WTC11 (cell line): ENCODE measurements at regions not wholly inside any gene's neighbourhood (a gene's known extent, or its start where the extent isn't known, plus 50 kb on each side); places are given as distances from the start of the nearest gene placed in this dataset.

Experiments used
- ATAC-seq: fragments of 200-7000 bp; cut with Tn5 transposase; 2 replicates; pipeline ENCODE4 v1.10.0; 2021; ENCODE audit warnings: mild to moderate bottlenecking, moderate library complexity
- CTCF ChIA-PET: fragments of 300-600 bp; sonication (Branson Sonifier 250); formaldehyde crosslinking; loops from one replicate; lab custom pipeline; 2021; ENCODE audit warnings: antibody characterized with exemption; lab: Charles Lee
- POLR2A ChIA-PET: fragments of 350-600 bp; sonication (Branson Sonifier 250); formaldehyde crosslinking; loops from one replicate; lab custom pipeline; 2021; ENCODE audit warnings: antibody characterized with exemption; lab: Charles Lee
- DNase-seq: peaks from one replicate; pipeline ENCODE4 v3.0.0; 2021; ENCODE audit warnings: low spot score
- H3K27ac Mint-ChIP-seq: 2 replicates; pipeline ENCODE4 v1.8.0; 2021; ENCODE audit warnings: mixed read lengths
- H3K27me3 Mint-ChIP-seq: 2 replicates; pipeline ENCODE4 v1.8.0; 2021; ENCODE audit warnings: low read depth, mild to moderate bottlenecking, moderate library complexity, mixed read lengths
- H3K36me3 Mint-ChIP-seq: 2 replicates; pipeline ENCODE4 v1.8.0; 2021; ENCODE audit warnings: mixed read lengths
- H3K4me1 Mint-ChIP-seq: 2 replicates; pipeline ENCODE4 v1.8.0; 2022; ENCODE audit warnings: mixed read lengths
- H3K4me3 Mint-ChIP-seq: 2 replicates; pipeline ENCODE4 v1.8.0; 2021; ENCODE audit warnings: mild to moderate bottlenecking, moderate library complexity, mixed read lengths
- H3K9me3 Mint-ChIP-seq: 2 replicates; pipeline ENCODE4 v1.8.0; 2021; ENCODE audit warnings: mixed read lengths
- CBFB ChIP-seq: sonication (generic); formaldehyde crosslinking; IDR thresholded peaks from 2 replicates; pipeline ENCODE4 v1.8.1; 2022; ENCODE audit warnings: mild to moderate bottlenecking, low read depth, missing genetic modification reagents
- GTF2I ChIP-seq: fragments of 250-450 bp; sonication (Bioruptor Pico); conservative IDR thresholded peaks from 2 replicates; pipeline ENCODE4 v1.4.0; 2021; ENCODE audit warnings: mild to moderate bottlenecking
- HMGA2 ChIP-seq: fragments of 250-450 bp; sonication (Bioruptor Pico); IDR thresholded peaks from 2 replicates; pipeline ENCODE4 v1.4.0; 2021; ENCODE audit warnings: mild to moderate bottlenecking, moderate library complexity
- NFATC4 ChIP-seq: fragments of 250-450 bp; sonication (Bioruptor Pico); IDR thresholded peaks from 2 replicates; pipeline ENCODE4 v1.9.0; 2021; ENCODE audit warnings: mild to moderate bottlenecking
- SMAD3 ChIP-seq: sonication (generic); formaldehyde crosslinking; IDR thresholded peaks from 2 replicates; pipeline ENCODE4 v1.8.0; 2022; ENCODE audit warnings: missing genetic modification reagents, mild to moderate bottlenecking, borderline replicate concordance
- SOX15 ChIP-seq: fragments of 250-450 bp; sonication (Bioruptor Pico); IDR thresholded peaks from 2 replicates; pipeline ENCODE4 v1.9.0; 2021; ENCODE audit warnings: mild to moderate bottlenecking
- SP1 ChIP-seq: sonication (generic); formaldehyde crosslinking; conservative IDR thresholded peaks from 2 replicates; pipeline ENCODE4 v1.8.1; 2022; ENCODE audit warnings: missing genetic modification reagents
- TEAD1 ChIP-seq: sonication (generic); formaldehyde crosslinking; IDR thresholded peaks from 2 replicates; pipeline ENCODE4 v1.8.0; 2022; ENCODE audit warnings: mild to moderate bottlenecking, missing genetic modification reagents
- ZNF121 ChIP-seq: sonication (generic); formaldehyde crosslinking; IDR thresholded peaks from 2 replicates; pipeline ENCODE4 v1.8.0; 2023; ENCODE audit warnings: missing genetic modification reagents
- ZNF416 ChIP-seq: fragments of 250-450 bp; sonication (Bioruptor Pico); IDR thresholded peaks from 2 replicates; pipeline ENCODE4 v1.9.0; 2021; ENCODE audit warnings: mild to moderate bottlenecking, inconsistent platforms
- TF ChIP-seq, protein P1 (sequence below): sonication (generic); formaldehyde crosslinking; IDR thresholded peaks from 2 replicates; pipeline ENCODE4 v1.8.0; 2023; ENCODE audit warnings: missing genetic modification reagents
- TF ChIP-seq, protein P2 (sequence below): sonication (generic); formaldehyde crosslinking; IDR thresholded peaks from 2 replicates; pipeline ENCODE4 v1.8.1; 2023; ENCODE audit warnings: mild to moderate bottlenecking, missing genetic modification reagents
- TF ChIP-seq, protein P3 (sequence below): sonication (generic); formaldehyde crosslinking; conservative IDR thresholded peaks from 2 replicates; pipeline ENCODE4 v1.8.1; 2022; ENCODE audit warnings: mild to moderate bottlenecking, missing genetic modification reagents
- TF ChIP-seq, protein P4 (sequence below): sonication (generic); formaldehyde crosslinking; IDR thresholded peaks from 2 replicates; pipeline ENCODE4 v1.8.0; 2022; ENCODE audit warnings: mild to moderate bottlenecking, missing genetic modification reagents
- TF ChIP-seq, protein P5 (sequence below): fragments of 250-450 bp; sonication (Bioruptor Pico); IDR thresholded peaks from 2 replicates; pipeline ENCODE4 v1.9.0; 2021; ENCODE audit warnings: moderate library complexity, mild to moderate bottlenecking, inconsistent platforms, borderline replicate concordance
- TF ChIP-seq, protein P6 (sequence below): fragments of 250-450 bp; sonication (Bioruptor Pico); conservative IDR thresholded peaks from 2 replicates; pipeline ENCODE4 v1.9.0; 2021; ENCODE audit warnings: mild to moderate bottlenecking
- TF ChIP-seq, protein P7 (sequence below): sonication (generic); formaldehyde crosslinking; conservative IDR thresholded peaks from 2 replicates; pipeline ENCODE4 v1.8.1; 2023; ENCODE audit warnings: mild to moderate bottlenecking, low read depth, missing genetic modification reagents, moderate library complexity

DNA sequence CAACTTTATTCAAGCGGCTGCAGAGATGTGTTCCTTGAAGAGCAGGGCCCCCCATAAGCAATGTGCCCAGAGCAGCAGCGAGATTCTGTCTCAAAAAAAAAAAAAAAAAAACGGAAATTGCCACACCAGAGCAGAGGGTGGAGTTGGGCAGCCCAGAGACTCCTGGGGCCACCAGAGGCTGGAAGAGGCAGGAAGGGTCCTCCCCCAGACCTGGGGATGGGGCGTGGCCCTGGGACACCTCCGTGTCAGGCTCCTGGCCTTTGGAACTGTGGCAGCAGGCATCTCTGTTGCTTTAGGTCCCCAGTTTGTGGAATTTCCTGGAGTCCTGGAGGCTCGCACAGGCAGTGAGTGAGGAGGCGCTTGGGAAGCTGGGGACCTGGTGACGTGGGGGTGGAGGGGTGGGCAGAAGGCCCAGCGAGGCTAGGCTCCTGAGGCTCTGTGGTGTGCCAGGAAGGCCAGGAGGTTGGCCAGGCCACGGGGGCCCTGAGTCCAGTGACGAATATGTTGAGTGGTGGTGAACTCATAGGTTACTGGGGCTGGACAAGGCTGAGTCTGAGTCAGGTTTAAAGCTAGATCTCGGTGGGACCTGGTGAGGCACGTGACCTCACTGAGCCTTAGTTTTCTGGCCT, 735.6 kb downstream of the BRD1 start (continued):
- TF ChIP-seq, protein P1, sequence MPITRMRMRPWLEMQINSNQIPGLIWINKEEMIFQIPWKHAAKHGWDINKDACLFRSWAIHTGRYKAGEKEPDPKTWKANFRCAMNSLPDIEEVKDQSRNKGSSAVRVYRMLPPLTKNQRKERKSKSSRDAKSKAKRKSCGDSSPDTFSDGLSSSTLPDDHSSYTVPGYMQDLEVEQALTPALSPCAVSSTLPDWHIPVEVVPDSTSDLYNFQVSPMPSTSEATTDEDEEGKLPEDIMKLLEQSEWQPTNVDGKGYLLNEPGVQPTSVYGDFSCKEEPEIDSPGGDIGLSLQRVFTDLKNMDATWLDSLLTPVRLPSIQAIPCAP (CRISPR knock-in tag) = no peak
- TF ChIP-seq, protein P2, sequence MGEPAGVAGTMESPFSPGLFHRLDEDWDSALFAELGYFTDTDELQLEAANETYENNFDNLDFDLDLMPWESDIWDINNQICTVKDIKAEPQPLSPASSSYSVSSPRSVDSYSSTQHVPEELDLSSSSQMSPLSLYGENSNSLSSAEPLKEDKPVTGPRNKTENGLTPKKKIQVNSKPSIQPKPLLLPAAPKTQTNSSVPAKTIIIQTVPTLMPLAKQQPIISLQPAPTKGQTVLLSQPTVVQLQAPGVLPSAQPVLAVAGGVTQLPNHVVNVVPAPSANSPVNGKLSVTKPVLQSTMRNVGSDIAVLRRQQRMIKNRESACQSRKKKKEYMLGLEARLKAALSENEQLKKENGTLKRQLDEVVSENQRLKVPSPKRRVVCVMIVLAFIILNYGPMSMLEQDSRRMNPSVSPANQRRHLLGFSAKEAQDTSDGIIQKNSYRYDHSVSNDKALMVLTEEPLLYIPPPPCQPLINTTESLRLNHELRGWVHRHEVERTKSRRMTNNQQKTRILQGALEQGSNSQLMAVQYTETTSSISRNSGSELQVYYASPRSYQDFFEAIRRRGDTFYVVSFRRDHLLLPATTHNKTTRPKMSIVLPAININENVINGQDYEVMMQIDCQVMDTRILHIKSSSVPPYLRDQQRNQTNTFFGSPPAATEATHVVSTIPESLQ (CRISPR knock-in tag) = no peak
- TF ChIP-seq GTF2I = no peak

DNA sequence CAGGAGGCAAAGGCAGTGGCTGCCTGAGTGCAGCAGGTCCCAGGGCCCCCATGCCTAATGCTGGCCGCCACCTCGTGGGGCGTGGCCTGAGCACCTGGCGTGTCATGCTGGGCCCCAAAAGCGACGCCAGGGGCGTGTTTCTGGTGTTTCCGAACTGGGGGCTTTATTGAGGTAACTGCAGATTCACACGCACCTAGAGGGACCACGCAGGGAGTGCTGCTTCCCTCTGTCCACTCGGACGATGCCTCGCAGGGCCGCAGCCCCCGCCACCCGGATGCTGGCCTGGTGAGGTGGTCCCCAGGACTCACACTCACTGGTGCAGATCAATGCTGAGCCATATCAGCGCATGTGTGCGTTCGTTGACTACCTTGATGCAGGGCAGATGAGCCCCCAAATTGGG, 736.2 kb downstream of the BRD1 start:
- TF ChIP-seq NFATC4 (CRISPR knock-in tag) (no peak), CBFB (CRISPR knock-in tag) (no peak), HMGA2 (CRISPR knock-in tag) (no peak), TEAD1 (CRISPR knock-in tag) (no peak), ZNF121 (CRISPR knock-in tag) (no peak), ZNF416 (CRISPR knock-in tag) (no peak), SOX15 (no peak)
- TF ChIP-seq, protein P3, sequence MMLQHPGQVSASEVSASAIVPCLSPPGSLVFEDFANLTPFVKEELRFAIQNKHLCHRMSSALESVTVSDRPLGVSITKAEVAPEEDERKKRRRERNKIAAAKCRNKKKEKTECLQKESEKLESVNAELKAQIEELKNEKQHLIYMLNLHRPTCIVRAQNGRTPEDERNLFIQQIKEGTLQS = no peak
- TF ChIP-seq, protein P4, sequence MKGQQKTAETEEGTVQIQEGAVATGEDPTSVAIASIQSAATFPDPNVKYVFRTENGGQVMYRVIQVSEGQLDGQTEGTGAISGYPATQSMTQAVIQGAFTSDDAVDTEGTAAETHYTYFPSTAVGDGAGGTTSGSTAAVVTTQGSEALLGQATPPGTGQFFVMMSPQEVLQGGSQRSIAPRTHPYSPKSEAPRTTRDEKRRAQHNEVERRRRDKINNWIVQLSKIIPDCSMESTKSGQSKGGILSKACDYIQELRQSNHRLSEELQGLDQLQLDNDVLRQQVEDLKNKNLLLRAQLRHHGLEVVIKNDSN (CRISPR knock-in tag) = no peak
- TF ChIP-seq, protein P5, sequence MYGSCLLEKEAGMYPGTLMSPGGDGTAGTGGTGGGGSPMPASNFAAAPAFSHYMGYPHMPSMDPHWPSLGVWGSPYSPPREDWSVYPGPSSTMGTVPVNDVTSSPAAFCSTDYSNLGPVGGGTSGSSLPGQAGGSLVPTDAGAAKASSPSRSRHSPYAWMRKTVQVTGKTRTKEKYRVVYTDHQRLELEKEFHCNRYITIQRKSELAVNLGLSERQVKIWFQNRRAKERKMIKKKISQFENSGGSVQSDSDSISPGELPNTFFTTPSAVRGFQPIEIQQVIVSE (CRISPR knock-in tag) = no peak
- H3K36me3 Mint-ChIP-seq = no peaks in the 10 kb centered on the region
- peaks cover 3% of the 10 kb centered on the region; the same call in 1 of the 2 replicates for H3K27me3 Mint-ChIP-seq
- peaks cover 5% of the 10 kb centered on the region for H3K9me3 Mint-ChIP-seq
- DNase-seq (no peak), ATAC-seq (no peak)
- ChIA-PET POLR2A (interaction anchor here (0.6 kb wide), 2 partner anchors 17 to 214 kb away, joined by 3 to 5 read pairs; no protein-coding TSS in a partner anchor), CTCF (interaction anchor here (0.6 to 0.7 kb wide), 2 partner anchors 9 to 214 kb away, joined by 4 read pairs; no protein-coding TSS in a partner anchor)
- no peaks in the 10 kb centered on the region for H3K4me1 Mint-ChIP-seq
- H3K4me3 Mint-ChIP-seq = no peak overlapping the region
- no peak overlapping the region; the same call in 1 of the 2 replicates for H3K27ac Mint-ChIP-seq

DNA sequence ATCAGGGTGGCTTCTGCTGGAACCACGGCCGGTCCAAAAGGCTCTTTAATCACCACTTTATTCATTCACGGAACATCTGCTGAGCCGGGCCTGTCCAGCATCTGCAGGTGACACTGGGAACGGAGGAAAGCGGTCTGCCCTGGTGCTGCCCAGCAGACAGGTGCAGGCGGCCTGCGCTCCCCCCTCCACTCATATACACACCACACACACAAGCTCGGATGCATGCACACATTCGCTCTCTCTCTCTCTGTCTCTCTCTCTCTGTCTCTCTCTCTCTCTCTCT, 736.9 kb downstream of the BRD1 start:
- DNase-seq = no peak
- no peak overlapping the region for H3K4me3 Mint-ChIP-seq
- CTCF ChIA-PET = no interaction called here
- TF ChIP-seq TEAD1 (CRISPR knock-in tag) = no peak
- TF ChIP-seq, protein P6, sequence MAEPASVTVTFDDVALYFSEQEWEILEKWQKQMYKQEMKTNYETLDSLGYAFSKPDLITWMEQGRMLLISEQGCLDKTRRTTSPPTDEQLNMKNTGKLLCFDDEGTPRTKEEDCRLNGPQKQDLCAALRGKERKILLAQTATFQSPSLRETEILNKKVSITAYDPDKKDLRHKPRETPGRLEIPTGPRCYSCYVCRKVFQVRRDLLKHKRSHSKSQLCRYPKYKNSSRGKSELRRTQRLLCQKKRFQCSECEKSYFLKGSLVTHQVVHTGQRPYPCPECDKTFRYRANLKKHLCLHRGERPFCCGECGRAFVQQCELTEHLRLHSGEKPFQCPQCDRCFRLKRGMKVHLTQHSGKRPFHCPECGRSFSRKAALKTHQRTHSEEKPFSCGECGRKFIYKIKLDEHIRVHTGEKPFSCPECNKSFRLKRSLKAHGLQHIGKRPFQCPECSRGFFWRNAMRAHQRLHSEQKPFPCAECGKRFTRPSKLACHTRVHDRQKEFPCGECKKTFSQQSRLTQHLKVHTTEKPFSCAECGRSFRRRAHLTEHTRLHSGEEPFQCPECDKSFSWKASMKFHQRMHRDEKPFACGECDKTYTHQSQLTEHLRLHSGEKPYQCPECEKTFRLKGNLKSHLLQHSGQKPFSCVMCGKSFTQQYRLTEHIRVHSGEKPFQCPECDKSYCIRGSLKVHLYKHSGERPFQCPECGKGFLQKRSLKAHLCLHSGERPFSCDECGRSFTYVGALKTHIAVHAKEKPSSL = no peak
- TF ChIP-seq, protein P7, sequence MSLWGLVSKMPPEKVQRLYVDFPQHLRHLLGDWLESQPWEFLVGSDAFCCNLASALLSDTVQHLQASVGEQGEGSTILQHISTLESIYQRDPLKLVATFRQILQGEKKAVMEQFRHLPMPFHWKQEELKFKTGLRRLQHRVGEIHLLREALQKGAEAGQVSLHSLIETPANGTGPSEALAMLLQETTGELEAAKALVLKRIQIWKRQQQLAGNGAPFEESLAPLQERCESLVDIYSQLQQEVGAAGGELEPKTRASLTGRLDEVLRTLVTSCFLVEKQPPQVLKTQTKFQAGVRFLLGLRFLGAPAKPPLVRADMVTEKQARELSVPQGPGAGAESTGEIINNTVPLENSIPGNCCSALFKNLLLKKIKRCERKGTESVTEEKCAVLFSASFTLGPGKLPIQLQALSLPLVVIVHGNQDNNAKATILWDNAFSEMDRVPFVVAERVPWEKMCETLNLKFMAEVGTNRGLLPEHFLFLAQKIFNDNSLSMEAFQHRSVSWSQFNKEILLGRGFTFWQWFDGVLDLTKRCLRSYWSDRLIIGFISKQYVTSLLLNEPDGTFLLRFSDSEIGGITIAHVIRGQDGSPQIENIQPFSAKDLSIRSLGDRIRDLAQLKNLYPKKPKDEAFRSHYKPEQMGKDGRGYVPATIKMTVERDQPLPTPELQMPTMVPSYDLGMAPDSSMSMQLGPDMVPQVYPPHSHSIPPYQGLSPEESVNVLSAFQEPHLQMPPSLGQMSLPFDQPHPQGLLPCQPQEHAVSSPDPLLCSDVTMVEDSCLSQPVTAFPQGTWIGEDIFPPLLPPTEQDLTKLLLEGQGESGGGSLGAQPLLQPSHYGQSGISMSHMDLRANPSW (CRISPR knock-in tag) = no peak
- no peak for TF ChIP-seq SP1 (CRISPR knock-in tag)
- no peak for TF ChIP-seq SMAD3 (CRISPR knock-in tag)
- POLR2A ChIA-PET = no interaction called here
- peaks cover 3% of the 10 kb centered on the region; the same call in 1 of the 2 replicates for H3K4me1 Mint-ChIP-seq
- H3K27me3 Mint-ChIP-seq = peaks cover 3% of the 10 kb centered on the region; the same call in 1 of the 2 replicates
- no peak for ATAC-seq
- peaks cover 1% of the 10 kb centered on the region; the same call in 1 of the 2 replicates for H3K9me3 Mint-ChIP-seq
- no peaks in the 10 kb centered on the region for H3K36me3 Mint-ChIP-seq
- no peak overlapping the region for H3K27ac Mint-ChIP-seq
